GM21360 (cell line): ENCODE measurements at regions not wholly inside any gene's neighbourhood (a gene's known extent, or its start where the extent isn't known, plus 50 kb on each side); places are given as distances from the start of the nearest gene placed in this dataset.
"Not testable (repeated sequence)": the region's sequence is repeated elsewhere in the genome, so short reads cannot be mapped to it uniquely, and the experiment has no call there.

Source experiments
- ATAC-seq: cut with Tn5 transposase; IDR thresholded peaks from one replicate; pipeline ENCODE4 v1.9.1; 2021; ENCODE audit warnings: mild to moderate bottlenecking, moderate library complexity; ENCODE audit not compliant: unreplicated experiment

DNA sequence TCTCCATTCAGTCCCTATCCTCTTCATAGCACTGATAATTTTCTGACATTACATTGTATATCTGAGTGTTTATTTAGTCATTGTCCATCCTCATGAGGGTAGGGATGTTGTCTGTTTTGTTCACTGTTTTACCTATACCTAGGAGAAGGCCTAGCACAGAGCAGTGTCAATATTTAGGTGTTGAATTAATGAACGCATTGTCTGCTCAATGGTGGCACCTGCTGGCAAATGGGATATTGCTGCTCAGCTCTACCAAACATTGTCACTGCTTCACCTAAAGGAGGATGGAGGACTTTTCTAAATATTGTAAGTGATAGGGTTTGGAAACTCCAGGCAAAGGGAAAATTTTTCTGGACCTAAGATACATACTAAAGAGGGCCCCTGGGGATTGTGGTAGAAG, 243.9 kb downstream of the RRAGC start:
- ATAC-seq, result no peak

DNA sequence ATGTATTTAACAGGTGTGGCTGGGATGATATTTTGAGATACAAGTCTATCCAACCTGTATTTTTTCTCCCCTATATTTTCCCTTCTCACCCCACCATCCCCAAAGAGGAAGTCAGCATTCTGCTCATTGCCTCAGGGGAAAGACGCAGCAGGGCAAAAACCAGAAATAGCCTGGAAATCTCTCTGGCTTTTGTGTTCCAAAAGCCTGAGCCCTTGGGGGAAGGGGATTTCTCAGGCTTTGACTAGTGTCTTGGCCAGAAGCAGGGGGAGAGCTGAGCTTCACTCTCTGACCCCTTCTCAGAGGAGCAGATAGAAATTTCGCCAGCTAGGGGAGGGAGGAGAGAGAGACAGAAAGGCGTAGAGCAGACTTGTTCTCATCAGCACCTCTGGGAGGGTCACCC, 244.7 kb downstream of the RRAGC start:
- ATAC-seq, result no peak

DNA sequence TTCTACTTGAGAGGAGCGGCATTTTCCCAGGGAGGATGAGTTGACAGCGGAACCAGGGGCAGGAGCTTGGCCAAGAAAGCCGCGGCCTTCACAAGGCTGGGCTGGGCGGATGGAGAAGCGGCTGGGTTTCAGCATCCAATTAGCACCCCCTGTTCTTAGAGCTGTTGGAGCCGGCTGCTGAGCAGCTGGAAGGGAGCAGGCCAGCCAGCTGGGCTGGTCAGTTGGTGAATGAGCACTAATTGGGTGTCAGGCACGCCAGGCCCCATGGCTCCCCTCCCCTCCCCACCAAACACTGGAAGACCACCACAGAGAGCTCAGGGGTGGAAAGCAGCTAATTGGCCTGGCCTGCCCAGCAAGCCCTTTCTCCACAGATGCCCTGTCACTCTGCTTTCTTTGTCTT, 245.6 kb downstream of the RRAGC start:
- no peak for ATAC-seq

DNA sequence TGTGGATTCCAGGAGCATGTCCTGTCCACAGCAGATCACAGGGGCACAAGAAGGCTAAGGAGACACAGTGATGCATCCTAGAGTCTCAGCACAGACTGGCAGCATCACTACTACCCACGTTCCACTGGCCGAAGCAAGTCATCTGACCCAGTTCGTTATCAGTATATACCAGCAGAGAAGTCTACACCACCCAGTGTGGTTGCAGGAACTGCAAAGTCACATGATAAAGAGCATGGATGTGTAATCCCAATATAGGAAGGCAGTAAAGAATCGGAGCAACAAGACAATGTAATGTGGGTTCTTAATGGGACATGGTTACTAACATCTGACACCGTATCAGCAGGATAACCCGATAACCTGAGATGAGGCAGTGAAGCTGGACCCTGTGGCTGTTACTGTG, 246.6 kb downstream of the RRAGC start:
- no peak for ATAC-seq

DNA sequence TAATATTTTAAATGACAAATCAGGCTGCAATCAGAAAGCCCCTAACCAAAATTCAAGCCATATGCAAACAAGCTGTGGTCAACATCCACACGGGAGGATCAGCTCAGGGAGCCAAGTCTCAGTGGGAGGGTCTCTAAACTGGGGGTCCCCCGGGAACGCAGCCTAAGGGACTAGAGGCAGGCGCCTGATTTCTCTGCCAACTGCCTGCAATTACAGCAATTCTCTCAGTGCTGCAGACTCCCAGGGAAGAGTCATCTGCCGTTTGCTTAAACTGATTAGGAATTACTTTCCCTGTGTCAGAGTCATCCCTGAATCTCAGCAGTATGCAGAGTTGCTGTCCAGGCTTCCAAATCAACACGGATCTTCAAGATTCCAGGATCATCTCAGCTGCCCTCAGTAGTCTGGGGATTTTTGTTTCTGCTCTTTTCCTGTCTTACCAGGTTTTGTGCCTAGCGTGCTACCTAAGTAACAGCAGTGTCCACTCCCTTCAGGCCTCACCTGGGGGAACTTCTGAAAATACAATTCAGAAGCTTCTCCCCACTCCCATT, 247.8 kb downstream of the RRAGC start:
- no peak for ATAC-seq

DNA sequence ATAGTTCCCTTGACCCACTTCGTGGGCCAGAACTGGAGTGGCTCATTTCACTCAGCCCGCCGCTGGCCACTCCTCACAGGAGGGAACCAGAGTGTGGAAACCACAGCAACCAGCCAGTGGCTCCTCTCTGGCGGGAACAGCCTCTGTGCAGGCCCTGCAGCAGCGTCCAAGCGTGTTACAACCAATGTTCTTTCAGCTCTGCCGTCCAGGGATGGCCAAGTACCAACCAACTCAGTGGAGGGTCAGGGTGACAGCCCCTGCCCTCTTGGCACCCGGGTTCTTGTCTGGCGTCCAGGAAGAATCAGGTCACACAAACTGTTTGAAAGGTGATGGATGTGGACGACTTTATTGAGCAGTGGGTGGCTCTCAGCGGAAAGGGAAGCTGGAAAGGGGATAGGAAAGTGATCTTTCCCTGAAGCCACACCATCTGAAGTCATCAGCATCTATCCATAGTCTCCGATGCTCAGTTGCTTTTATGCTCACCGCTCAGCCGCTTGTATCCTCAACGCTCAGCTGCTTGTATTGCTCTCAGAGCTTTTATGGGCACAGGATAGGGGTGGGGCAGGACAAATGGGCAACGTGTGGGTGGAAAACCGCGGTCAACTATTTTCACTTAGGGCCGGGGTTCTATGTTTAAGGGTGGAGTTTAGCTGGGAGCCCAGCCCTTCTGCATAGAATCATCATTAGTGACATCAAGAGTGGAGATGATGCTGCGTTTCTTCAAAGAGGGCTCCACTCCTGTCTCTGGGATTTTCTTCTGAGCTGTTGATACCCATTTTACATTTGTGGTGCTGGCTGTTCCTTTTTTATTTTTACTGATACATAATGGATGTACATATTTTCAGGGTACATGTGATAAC, 250.2 kb downstream of the RRAGC start:
- ATAC-seq, result no peak

DNA sequence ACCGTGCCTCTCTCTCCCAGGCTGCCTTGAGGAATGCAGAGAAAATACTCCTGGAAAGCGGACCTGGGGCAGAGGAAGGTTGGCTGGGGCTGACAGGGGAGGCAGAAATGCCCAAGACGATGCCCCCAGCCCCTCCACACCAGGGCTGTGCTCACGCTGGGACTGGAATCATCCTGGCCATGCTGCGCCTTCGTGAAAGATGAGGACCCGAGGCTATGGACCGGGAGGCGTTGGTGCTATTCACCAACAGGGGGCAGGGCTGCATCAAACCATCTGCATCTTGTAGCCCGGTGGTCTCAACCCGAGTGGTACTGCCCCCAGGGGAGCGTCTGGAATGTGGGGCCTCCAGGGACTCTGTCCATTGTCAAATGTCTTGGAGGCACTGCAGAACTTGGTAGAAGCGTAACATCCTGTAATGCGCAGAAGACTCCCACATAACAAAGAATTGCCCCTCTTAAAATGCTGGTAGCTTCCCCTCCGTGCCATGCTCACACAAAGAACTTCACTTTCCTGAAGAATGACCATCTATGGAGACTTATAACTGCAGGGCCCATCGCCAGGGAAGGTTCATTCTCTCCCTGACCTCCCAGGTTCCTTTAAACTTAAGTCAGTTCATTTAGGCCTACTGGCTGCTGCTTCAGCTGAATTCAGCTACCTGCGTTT, 251.2 kb downstream of the RRAGC start:
- ATAC-seq, result no peak

DNA sequence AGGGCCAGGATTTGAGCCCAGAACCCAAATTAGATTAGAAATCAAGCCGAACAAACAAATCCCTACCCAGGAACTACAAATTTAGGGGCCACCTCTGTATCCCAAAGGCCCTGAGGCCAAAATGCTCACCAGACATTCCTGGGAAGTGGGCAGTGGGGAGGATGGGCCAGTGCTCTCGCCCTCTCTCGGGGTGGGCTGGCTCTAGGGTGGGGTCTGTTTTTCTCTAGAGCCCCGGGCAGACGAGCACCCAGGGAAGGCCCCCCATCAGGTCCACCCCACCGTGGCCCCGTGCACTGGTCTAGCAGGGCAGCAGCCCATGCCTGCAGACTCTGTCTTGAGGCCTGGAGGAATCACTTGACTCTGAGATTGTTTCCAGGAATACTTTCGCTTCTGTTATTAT, 252.0 kb downstream of the RRAGC start:
- ATAC-seq, result no peak

DNA sequence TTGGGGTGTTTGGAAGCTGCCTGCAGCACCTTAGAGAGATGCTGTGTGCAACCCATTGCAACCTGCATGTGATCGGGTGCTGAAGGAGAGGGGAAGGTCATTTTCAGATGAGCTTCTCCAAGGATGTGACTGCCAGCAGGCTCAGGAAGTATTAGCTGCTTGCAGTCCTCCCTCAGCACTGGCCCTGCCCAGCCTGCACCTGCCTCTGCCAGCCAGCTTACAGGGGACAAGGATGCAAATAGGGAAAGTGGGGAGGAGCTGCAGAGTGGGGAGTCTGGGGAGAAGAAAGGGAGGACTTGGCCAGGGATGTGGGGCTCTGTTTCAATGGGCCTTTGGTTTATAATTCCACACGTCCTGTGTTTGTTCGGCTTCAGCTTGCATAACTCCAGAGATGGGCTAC, 254.5 kb downstream of the RRAGC start:
- ATAC-seq, result no peak

DNA sequence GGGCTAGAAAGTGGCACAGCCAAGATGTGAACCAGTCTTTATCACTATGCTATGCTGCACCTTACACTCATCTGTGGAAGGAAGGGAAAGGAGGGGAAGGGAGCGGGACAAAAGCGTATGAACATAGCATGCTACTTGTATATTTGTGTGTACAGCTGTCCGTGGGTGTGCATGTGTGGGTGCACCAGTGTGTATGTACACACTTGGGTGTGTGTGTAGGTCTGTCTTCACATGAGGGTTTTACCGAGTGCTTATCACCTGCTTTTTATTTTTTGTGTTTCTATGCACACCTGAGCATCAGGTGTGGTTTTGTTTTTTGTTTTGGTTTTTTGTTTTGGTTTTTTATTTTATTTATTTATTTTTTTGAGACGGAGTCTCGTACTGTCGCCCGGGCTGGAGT, 255.7 kb downstream of the RRAGC start:
- no peak for ATAC-seq

DNA sequence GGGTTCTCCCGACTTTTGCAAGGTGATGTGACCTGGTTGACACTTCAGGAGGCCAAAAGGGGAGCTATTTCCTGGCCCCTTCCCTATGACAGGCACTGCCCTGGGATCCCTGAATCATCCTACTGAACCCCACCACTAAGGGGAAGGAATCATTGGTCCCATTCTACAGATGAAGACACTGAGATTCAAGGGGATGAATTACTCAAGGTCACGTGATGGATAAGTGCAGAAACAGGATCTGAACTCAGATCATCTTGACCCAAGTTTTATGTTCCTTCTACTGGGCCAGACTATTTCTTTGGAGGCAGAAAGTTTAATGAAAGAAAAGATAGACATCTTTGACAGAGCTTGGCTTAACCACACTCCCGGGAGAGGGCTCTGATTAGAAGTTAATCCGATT, 258.7 kb downstream of the RRAGC start:
- ATAC-seq, result no peak

DNA sequence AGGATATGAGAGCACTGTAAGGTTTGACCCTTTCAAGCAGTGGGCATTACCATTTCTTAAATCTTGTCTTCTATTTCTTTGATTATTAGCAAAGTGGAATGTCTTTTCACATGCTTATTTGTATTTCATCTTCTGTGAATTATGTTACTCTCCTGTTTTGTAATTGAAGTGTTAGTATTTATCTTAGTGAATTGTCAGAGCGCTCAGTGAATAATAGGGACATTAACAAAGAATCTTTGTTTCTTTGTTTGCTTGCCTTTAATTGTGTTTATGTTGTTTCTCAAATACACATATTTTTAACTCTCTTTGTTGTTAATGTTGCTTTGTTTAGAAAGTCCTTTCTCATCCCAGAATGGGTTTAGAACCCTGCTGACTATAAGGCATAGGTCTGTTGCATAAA, 259.3 kb downstream of the RRAGC start:
- no peak for ATAC-seq

DNA sequence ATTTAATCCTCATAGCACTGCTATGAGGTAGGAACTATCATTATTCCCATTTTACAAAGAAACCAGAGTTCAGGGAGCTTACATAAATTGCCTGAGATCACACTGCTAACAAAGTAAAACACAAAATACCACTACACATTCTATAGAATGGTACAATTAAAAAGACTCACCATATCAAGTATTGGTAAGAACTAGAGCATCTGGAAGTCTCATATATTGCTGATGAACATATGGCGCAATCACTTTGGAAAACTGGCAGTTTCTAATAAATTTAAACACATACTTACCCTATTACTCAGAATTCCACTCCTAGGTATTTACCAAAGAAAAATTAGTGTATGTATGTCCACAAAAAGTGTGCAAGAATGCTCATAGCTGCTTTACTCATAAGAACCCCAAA, 261.5 kb downstream of the RRAGC start:
- no peak for ATAC-seq

DNA sequence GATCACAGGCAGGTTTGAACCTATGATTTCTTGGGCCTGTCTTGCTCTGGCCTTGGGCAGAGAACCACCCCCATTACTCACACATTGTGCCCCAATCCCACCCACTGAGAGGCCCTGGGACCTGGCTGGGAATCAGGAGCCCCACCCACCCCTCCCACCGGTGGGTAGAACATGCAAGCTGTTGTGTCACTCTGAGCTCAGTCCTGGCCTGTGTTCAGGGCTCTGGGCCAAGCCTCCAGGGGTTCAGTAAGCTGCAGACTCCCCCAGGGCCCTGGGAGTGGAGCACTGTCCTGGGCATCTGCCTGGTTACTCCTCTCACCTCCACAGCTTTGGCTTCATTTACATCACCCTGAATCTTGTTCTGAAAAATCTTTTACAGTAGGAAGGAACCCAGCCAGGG, 270.5 kb downstream of the RRAGC start:
- ATAC-seq, result no peak

DNA sequence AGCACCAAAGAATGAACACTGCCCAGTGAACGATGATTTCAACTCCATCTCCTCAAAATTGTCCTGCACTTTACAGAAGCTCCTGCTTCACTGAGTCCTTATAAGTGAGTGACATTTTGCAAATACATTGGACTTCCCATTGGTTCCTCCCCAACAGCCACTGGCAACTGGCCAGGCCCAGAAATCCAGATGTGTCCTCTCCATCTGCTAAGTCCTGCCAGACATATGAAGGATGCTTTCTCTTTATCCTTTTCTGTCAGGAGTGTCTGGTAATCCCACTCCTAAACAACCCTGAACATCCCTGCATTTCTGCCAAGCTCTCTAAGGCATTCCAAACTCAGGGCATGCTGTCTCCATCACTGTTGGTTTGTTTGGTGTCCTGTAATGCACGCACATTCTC, 271.8 kb downstream of the RRAGC start:
- ATAC-seq, result no peak

DNA sequence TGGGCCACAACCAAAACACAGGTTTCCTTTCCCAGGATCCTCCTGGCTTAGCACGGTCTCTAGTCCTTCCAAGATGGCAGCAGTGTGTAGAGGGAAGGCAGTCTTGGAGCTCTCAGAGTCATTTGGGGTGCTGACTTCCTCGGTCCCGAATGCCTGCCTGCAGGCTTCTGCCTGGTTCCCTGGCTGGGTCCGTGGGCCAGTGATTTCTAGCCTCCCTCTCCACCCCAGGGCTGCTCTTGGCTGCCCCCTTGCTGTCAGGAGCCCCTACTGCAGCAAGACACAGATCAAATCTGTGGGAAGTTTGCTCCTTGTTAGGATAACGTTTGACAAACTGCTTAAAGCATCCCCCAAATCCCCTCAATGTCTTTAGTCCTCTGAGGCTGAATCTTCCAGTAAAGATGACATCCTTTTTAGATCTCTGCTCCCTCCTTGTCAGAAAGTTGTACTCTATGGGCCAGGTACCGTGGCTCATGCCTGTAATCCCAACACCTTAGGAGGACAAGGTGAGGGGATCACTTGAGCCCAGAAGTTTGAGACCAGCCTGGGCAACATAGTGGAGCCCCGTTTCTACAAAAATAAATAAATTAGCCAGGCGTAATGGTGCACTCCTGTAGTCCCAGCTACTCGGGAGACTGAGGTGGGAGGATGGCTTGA, 272.5 kb downstream of the RRAGC start:
- no peak for ATAC-seq

DNA sequence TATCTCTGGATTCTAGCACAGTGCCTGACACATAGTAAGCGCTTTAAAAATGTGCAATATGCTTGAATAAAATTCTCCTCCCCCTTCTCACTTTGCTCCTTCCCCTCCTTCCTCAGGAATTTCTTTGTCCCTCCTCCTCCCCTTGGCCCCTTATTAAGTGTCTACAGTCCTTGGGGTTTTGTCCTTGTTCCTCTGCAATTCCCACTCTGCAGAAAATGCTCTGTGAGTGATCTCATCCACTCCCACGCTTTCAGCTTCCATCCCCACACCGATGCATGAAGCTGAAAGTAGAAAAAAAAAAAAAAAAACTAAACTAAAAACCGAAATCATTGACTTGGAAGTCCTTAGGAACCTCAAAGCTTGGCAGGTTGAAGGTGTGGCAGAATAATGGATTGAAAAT, 273.6 kb downstream of the RRAGC start:
- no peak for ATAC-seq

DNA sequence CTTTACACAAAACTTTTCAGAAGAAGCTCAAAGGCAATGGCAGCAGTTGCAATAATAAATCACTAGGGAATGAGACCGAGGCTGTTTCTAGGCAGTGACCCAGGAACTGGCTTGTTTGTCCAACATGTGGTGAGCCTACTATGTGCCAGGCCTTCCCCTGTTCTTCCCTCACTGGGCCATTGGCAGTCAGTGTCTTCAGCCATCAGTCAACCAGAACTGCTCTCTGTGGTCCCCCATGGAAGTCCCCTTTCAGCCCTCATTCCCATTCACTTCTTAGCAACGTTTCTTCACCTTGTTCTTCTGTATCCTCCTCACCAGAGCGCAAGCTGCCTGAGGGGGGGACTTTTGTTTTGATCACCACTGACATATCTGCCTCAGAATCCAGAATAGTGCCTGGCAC, 274.1 kb downstream of the RRAGC start:
- no peak for ATAC-seq

DNA sequence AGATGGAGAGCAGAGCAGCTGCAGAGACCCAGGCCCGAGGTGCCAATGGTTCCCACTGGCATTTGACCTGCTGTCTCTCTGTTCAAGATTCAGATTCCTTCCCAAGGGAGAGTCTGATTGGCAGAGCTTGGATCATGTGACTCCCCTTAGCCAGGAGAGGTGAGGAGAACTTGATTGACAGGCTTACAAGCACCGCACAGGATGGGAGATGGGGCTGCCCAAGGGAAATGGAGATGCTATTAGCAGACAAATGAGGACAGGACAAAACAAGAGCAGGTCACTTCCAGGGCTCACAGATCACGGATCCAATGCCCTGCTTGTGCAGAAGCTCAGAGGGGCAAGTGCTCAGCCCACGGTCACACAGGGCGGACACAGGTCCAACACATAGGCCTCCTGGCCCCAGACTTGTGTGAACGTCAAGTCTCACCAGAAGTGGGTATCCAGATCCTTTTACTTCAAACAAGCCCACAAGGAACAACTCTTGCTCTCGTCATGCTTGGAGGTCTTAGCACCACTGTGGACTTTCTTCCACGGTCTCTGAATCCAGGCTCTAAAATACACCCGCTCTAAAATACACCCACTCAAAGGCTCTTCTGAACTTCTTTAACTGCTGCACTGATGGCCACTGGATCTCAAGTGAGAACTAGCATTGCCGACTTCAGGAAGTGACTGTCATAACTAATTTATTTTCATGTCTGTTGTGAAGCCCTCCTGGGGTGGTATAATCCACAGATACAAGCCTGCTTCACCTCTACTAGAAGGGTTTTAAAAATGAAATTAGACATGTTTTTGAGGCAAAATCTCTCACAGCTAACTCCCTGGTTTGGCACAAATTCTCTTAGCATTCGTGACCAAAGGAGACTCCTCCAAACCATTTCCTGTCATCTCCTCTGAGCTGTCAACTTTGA, 274.9 kb downstream of the RRAGC start:
- ATAC-seq, result no peak

DNA sequence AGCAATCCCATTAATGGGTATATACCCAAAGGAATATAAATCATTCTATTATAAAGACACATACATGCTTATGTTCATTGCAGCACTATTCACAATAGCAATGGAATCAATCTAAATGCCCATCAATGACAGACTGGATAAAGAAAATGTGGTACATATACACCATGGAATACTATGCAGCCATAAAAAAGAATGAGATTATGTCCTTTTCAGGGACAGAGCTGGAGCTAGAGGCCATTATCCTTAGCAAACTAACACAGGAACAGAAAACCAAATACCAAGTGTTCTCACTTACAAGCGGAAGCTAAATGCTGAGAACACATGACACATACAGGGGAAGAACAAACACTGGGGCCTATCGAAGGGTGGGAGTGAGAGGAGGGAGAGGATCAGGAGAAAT, 276.3 kb downstream of the RRAGC start:
- not testable (repeated sequence) for ATAC-seq

DNA sequence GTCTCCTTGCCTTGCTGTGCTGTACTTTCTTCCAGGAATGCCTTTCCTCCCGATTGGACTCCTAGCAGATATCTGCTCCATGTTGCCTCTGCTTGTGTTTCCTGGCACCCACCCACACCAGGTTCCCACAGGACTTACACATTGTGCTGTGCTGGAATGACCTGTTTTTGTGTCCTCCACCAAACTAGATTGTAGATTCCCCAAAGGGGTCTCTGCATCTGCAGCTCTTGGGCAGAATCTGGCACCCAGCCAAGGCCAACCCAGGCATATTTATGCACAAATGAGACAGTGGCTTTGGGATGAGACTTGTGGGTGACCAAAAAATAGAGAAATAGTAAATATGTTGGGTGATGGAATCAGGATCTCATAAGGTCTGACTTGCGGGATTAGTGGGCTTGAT, 278.2 kb downstream of the RRAGC start:
- ATAC-seq, result no peak
